DMS79 treated with DMSO at 0.1 percent for 48 hours (cell line): ENCODE measurements at regions not wholly inside any gene's neighbourhood (a gene's known extent, or its start where the extent isn't known, plus 50 kb on each side); places are given as distances from the start of the nearest gene placed in this dataset.
"Not testable (repeated sequence)": the region's sequence is repeated elsewhere in the genome, so short reads cannot be mapped to it uniquely, and the experiment has no call there.

Experiments
- DNase-seq: peaks from one replicate; lab custom pipeline; 2025; lab: John Stamatoyannopoulos, UW

GRCh38 chr5:86977190-86977589 lies 290.5 kb upstream of the RASA1 start:
- DNase-seq = no peak

DNA sequence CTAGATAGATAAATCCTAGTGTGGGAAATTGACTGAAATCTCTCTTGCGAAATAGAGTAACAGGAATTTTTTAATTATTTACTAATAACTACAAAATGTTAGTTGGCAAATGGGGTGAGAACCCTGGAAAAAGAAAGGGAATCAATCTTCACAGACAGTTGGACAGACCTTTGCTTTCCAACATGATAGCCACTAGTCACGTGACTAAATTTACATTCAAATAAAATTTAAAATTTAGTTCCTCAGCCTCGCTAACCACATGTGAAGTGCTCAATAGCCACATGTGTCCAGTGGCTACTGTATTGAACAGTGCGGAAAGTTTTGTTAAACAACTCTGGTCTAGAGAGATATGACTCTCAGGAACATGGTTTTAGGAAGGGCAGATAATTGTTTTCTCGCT lies 289.9 kb upstream of the RASA1 start:
- no peak for DNase-seq

- DNase-seq = no peak
Measured at GRCh38 chr5:86979811-86980411, 287.8 kb upstream of the RASA1 start.

- no peak for DNase-seq
Measured at GRCh38 chr5:86981898-86982297, 285.8 kb upstream of the RASA1 start.

- no peak for DNase-seq
Measured at GRCh38 chr5:86983208-86983607, 284.5 kb upstream of the RASA1 start.

DNA sequence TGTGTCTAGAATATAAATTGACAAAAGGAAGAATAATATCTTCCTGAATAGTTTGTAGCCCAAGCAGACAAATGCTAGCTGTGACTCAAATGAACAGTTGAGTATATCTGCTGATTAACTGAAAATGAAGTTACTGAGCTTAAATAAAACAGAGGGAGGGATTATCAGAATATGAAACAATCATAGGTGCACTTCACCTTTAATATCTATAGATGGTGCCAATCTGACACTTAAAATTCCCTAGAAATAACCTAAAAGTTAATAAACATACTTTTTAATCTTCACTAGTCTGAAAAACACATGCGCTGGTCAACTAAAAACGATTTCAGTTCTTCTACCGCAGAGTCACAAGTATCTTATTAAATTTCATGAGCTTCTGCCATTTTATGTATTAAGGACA lies 280.8 kb upstream of the RASA1 start:
- DNase-seq = no peak

- DNase-seq = no peak
Measured at GRCh38 chr5:86997516-86997915, 270.2 kb upstream of the RASA1 start.

DNA sequence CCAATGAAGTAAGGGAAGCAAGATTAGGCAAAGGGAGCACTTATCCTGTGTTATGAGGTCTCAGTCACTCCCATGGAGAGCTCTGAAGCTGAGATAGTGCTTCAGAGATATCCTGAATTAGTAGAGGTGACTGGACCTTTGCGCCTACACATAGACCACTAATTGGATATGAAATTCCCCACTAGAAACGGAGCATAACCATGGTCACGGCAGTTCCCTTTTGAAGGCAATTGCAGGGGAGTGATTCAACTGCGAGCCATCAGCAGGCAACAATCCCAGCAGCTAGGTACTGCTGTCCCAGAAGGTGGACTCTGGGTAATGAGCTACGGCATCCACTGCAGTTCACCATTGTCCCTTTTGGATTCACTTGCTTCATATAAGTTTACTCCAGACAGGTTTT lies 267.7 kb upstream of the RASA1 start:
- DNase-seq = no peak

DNA sequence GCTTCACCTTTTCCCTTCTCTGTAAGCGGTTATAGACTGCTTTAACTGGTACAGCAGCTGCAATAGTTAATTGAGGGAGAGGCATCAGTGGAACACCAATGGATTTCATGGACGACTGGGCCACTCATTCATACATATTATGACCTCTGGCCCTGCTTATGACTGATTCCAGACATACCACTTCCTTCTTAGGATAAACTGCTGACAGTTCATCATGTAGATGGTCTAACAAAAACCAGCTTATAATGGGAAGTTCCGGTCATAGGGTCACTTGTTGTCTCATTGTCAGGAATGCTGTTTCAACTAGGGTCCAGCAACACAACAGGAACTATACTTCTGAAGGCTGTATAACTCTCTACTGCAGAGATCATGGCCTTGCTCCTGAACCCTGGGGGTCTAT lies 265.2 kb upstream of the RASA1 start:
- no peak for DNase-seq

DNA sequence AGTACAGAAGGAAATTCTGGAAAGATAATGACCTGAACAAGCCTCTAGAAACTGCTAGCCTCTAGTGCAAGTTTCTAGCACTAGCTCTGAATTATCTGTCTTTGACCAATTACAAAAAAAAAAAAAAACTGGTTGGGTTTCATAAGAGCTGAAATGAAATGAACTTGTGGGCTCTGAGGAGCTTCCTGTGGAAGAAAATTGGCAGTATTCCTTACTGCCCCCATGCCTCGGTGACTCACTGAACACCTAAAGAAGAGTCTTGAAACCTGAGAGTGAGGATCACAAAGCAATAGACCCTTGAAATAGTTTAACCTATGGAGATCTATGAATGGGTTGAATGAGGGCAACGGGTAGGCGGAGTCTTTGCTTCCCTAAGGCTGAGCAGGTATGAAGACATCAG lies 263.6 kb upstream of the RASA1 start:
- no peak for DNase-seq

- DNase-seq = no peak
Measured at GRCh38 chr5:87007737-87008136, 259.9 kb upstream of the RASA1 start.

DNA sequence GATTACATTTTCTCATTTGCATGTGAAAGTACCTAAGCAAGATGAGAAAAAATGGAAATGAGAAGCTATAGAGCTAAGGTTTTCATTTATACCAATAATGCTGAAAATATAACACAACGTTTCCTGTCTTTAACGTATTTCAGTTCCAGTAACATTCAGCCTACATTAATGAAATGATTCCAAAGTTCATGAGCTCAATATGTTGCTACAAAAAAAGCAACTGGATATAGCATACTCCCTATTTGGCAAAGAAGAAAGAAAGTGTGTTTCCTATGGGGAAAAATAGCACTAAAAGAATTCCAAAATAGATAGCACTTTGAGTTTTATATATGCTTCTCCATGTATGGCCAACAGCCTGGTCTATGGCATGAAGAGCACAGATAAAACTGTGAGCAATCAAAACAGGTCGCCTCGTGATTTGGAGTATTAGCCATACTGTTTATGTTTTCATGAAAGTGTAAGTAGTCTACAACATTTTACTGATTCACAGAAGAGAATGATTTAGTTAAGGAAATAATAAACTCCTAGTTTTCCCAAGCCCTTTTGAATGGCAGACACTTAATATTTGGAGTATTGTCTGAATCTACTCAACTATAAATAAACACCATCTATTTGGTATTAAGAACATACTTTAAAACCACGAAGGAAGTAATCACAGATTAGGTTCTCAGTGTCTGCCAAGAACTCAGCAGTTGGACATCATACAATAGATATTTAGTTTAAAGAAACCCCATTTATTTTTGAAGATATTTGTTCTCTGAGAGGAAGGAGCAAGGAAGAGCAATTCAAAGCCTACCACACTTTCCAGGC lies 258.7 kb upstream of the RASA1 start:
- DNase-seq = no peak

DNA sequence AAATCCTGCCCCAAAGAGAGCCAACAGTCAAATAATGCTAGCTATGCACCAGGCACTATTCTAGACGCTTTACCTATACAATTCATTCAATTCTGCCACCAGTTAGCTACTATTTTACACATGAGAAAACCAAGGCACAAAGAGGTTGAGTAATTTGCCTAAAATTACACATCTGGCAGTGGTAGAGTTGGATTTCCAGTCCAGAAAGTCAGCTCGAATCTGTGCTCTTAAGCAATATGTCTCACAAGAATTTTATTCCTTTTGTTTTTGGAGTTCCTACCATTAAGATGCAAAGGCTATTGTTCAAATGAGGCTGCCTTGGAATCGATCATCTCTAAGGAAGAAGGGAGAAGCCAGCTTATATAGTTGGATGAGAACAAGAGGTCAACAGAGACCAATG lies 256.9 kb upstream of the RASA1 start:
- DNase-seq = no peak

DNA sequence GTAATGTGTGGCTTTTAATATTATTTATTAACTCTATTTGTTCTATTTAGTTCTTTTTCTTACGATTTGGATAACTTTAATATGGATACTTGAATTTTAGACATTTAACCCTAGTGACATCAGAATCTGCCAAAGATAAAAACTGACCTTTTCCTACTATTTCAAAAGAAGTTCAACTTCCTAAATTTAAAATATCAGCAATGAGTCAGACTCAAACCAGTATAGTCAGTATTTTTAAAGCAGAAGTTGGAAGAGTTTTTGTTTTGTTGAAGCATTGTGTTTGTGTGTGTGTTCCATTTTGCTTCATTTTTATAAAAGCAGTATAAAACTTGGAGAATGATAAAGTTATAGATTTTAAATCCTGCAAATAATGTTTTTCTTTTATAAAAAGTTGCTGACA lies 251.8 kb upstream of the RASA1 start:
- DNase-seq = no peak

- no peak for DNase-seq
Measured at GRCh38 chr5:87020099-87020934, 247.4 kb upstream of the RASA1 start.

GRCh38 chr5:87022415-87022814 lies 245.3 kb upstream of the RASA1 start:
- no peak for DNase-seq

DNA sequence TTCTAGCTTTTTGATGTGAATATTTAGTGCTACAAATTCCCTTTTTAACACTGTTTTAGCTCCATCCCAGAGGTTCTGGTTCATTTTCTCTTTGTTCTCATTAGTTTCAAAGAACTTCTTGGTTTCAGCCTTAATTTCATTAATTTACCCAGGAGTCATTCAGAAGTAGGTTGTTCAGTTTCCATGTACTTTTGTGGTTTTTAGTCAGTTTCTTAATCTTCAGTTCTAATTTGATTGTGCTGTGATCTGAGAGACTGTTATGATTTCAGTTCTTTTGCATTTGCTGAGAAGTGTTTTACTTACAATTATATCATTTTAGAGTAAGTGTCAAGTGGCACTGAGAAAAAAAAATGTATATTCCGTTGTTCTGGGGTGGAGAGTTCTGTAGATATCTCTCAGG lies 240.1 kb upstream of the RASA1 start:
- DNase-seq = no peak

- DNase-seq = no peak
Measured at GRCh38 chr5:87029951-87030350, 237.7 kb upstream of the RASA1 start.

DNA sequence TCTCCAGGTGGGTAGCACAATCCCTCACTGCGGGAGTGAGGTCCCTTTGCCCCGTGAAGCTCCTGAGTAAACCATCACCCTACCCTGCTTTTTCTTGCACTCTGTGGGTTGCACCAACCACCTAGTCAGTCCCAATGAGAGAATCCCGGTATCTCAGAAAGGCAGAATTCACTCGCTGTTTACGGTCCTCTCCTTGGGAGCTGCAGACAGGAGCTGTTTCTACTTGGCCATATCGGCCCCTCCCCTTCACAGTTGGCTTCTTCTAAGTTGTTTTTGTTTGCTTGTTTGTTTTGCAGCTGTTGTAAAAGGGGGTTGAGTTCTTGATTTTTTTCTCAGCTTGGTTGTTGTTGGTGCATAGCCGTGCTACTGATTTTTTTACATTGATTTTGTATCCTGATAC lies 237.0 kb upstream of the RASA1 start:
- no peak for DNase-seq

DNA sequence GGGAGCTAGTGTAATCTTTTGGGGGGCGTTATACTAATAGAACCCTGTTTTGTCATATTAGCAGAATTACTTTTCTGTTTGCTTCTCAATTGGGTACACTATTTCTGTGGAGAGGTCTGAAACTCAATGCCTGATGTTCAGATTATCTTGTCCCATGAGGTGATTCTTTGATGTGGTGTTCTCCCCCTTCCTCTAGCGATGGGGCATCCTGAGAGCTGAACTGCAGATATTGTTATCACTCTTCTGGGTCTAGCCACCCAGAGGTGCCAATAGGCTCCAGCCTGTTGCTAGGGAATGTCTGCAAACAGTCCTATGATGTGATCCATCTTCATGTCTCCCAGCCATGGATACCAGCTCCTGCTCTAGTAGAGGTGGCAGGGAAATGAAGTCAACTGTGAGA lies 233.1 kb upstream of the RASA1 start:
- no peak for DNase-seq

- DNase-seq = no peak
Measured at GRCh38 chr5:87042554-87042953, 225.1 kb upstream of the RASA1 start.

- no peak for DNase-seq
Measured at GRCh38 chr5:87048156-87048555, 219.5 kb upstream of the RASA1 start.

- DNase-seq = not testable (repeated sequence)
Measured at GRCh38 chr5:87049012-87049411, 218.7 kb upstream of the RASA1 start.
